K562 (cell line): ENCODE measurements at regions not wholly inside any gene's neighbourhood (a gene's known extent, or its start where the extent isn't known, plus 50 kb on each side); places are given as distances from the start of the nearest gene placed in this dataset.

Source experiments
- ATAC-seq: fragments of 200-7000 bp; cut with Tn5 transposase; 3 replicates; pipeline ENCODE4 v1.9.1; 2020; ENCODE audit warnings: moderate library complexity
- BruUV-seq: library from RNA; stranded (reverse); fragments of 400-500 nt; replicated peaks from 2 replicates; lab custom pipeline; 2021; lab: Mats Ljungman, UMichigan
- CTCF ChIA-PET: fragments of 300-600 bp; formaldehyde crosslinking; extraction: SDS; loops from one replicate; lab custom pipeline; 2021; ENCODE audit warnings: low intra/inter-chr PET ratio; lab: Yijun Ruan, JAX
- POLR2A ChIA-PET: fragments of 300-600, 350-650 bp; sonication (Branson Sonifier 250); formaldehyde crosslinking; extraction: SDS; loops from one replicate; lab custom pipeline; 2021; ENCODE audit warnings: antibody characterized with exemption, inconsistent platforms; lab: Yijun Ruan, JAX
- DNase-seq, 4 experiments: peaks; one replicate each; pipeline versions ENCODE4 v3.0.0 to v3.0.0-alpha.2; 2011 to 2018; ENCODE audit warnings: low spot score in 3 of 4, mixed read lengths in 3 of 4; ENCODE audit errors: extremely low read depth in 1 of 4
- FAIRE-seq: peaks from 2 replicates; lab custom pipeline; 2011; peaks lifted over from hg19 to GRCh38; lab: Jason Lieb, UNC
- H2AFZ ChIP-seq: 2 replicates; pipeline ENCODE4 v1.6.0; 2011; ENCODE audit warnings: low read depth, low read length, control low read depth, inconsistent platforms
- H3K27ac ChIP-seq: fragments of 200-600 bp; 3 replicates; pipeline ENCODE4 v1.8.0; 2011; ENCODE audit warnings: low read depth, mild to moderate bottlenecking, control low read depth, inconsistent platforms, low read length, moderate library complexity, mixed read lengths; ENCODE audit errors: extremely low read depth
- H3K27me3 ChIP-seq, 2 experiments: fragments of 300-600 bp in 1 of 2; 2 replicates in 1 of 2; 3 replicates in 1 of 2; pipeline versions ENCODE4 v1.6.0 to v1.8.0; 2011; ENCODE audit warnings: inconsistent platforms in 2 of 2, low read length in 2 of 2, mild to moderate bottlenecking in 1 of 2, mixed read lengths in 1 of 2, moderate library complexity in 1 of 2; ENCODE audit not compliant: control insufficient read depth in 2 of 2, insufficient read depth in 2 of 2
- H3K36me3 ChIP-seq: fragments of 300-600 bp; 3 replicates; pipeline ENCODE4 v1.8.0; 2011; ENCODE audit warnings: mild to moderate bottlenecking, low read length, inconsistent platforms; ENCODE audit not compliant: control insufficient read depth, insufficient read depth
- H3K4me1 ChIP-seq, 2 experiments: fragments of 200-600 bp in 1 of 2; replicated peaks in 1 of 2; 2 replicates in 1 of 2; 3 replicates in 1 of 2; pipeline versions ENCODE4 v1.5.1 to v1.8.0; 2011; ENCODE audit warnings: inconsistent platforms in 2 of 2, low read length in 2 of 2, mild to moderate bottlenecking in 1 of 2, mixed read lengths in 1 of 2, moderate library complexity in 1 of 2; ENCODE audit not compliant: control insufficient read depth in 2 of 2, insufficient read depth in 2 of 2
- H3K4me2 ChIP-seq: 2 replicates; pipeline ENCODE4 v1.6.1; 2011; ENCODE audit warnings: low read length, control low read depth, inconsistent platforms, mixed read lengths; ENCODE audit not compliant: insufficient read depth
- H3K4me3 ChIP-seq: fragments of 200-600 bp; sonication (generic), shearing (Covaris generic); 2 replicates; pipeline ENCODE4 v1.5.1; 2016; ENCODE audit warnings: control low read depth, inconsistent platforms
- H3K79me2 ChIP-seq: fragments of 200-600 bp; 3 replicates; pipeline ENCODE4 v1.8.0; 2011; ENCODE audit warnings: low read length, inconsistent platforms; ENCODE audit not compliant: control insufficient read depth, insufficient read depth
- H3K9ac ChIP-seq, 2 experiments: 2 replicates each; pipeline versions ENCODE4 v1.6.0 to v1.6.1; 2011; ENCODE audit warnings: low read depth in 2 of 2, low read length in 2 of 2, control low read depth in 1 of 2, inconsistent platforms in 1 of 2, mild to moderate bottlenecking in 1 of 2, mixed read lengths in 1 of 2; ENCODE audit not compliant: insufficient read depth in 1 of 2
- H3K9me1 ChIP-seq: one replicate; pipeline ENCODE4 v1.6.0; 2011; ENCODE audit warnings: inconsistent platforms, mild to moderate bottlenecking, low read length, moderate library complexity; ENCODE audit not compliant: control insufficient read depth, insufficient read depth
- H3K9me3 ChIP-seq: replicated peaks from 2 replicates; pipeline ENCODE4 v1.5.1; 2011; ENCODE audit warnings: low read depth, low read length, inconsistent platforms; ENCODE audit not compliant: control insufficient read depth, insufficient read depth
- H4K20me1 ChIP-seq: replicated peaks from 2 replicates; pipeline ENCODE4 v1.6.1; 2011; ENCODE audit warnings: low read length, inconsistent platforms, mixed read lengths; ENCODE audit not compliant: control insufficient read depth, insufficient read depth
- BDP1 ChIP-seq: IDR thresholded peaks from 3 replicates; pipeline ENCODE4 v1.6.1; 2011; ENCODE audit not compliant: insufficient read length, insufficient read depth
- FOXA3 ChIP-seq, 2 experiments: fragments of 450-650 bp in 1 of 2; sonication (generic) in 1 of 2; formaldehyde crosslinking; IDR thresholded peaks in 1 of 2; conservative IDR thresholded peaks in 1 of 2; 2 replicates each; pipeline versions ENCODE4 v1.4.0 to v1.8.0; 2020 to 2022; ENCODE audit warnings: mild to moderate bottlenecking in 2 of 2, missing genetic modification reagents in 1 of 2
- HSF4 ChIP-seq: fragments of 250-450 bp; sonication (Bioruptor Pico); IDR thresholded peaks from 2 replicates; pipeline ENCODE4 v2.1.2; 2022; ENCODE audit warnings: mild to moderate bottlenecking, moderate library complexity, borderline replicate concordance
- IRF2 ChIP-seq: sonication (generic); formaldehyde crosslinking; IDR thresholded peaks from 2 replicates; pipeline ENCODE4 v1.8.1; 2022; ENCODE audit warnings: mild to moderate bottlenecking, missing genetic modification reagents
- PRPF4 ChIP-seq: fragments of 200-400 bp; formaldehyde crosslinking; IDR thresholded peaks from one replicate; pipeline ENCODE4 v1.6.1; 2017; ENCODE audit warnings: low read length, low read depth, mild to moderate bottlenecking; ENCODE audit not compliant: insufficient read depth, poor library complexity, severe bottlenecking
- U2AF2 ChIP-seq: fragments of 200-400 bp; formaldehyde crosslinking; optimal IDR thresholded peaks from 2 replicates; pipeline ENCODE3; 2017; ENCODE audit warnings: low read depth, mild to moderate bottlenecking, low read length
- WGBS: fragments of 100-300 bp; shearing (Covaris generic); methylation state at CpG from one replicate; pipeline ENCODE4 v1.1.6; 2016; ENCODE audit warnings: low coverage, mixed read lengths; ENCODE audit not compliant: insufficient coverage; ENCODE audit errors: missing lambda C conversion rate; 5-methylcytosine and 5-hydroxymethylcytosine counted together
- in situ Hi-C: fragments of 300-500 bp; cut with MboI; formaldehyde crosslinking; loops from 4 replicates; pipeline ENCODE4 v1.15.0; 2018; ENCODE audit warnings: inconsistent platforms, mixed read lengths
- intact Hi-C: fragments of 100-400 bp; cut with micrococcal nuclease; formaldehyde crosslinking; loops from 2 replicates; pipeline ENCODE4 v1.14.2; 2022

DNA sequence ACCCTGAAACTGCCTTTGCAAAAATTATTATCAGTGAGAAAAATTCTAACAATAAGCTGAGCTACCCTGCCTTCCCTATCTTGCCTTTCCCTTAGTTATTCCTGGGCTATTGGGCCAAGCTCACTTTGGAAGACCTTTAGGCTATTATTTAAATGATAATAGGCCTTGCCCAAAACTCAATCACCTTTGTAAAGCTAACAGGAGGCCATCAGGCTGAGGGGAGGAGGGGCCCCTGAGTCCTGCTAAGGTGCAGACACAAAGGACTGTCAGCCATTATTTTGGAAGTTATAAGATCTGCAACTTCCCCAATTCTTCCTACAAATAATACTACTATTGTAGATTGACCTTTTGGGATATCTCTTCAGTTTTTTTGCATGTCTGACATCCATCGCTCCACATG, 278.8 kb upstream of the DIAPH2 start (continued):
- no peak for TF ChIP-seq IRF2 (CRISPR knock-in tag)
- no peak for TF ChIP-seq FOXA3 (CRISPR knock-in tag; conservative IDR thresholded peaks at IDR 0.05 in 1 of 2, IDR thresholded peaks at IDR 0.05 in 1 of 2)
- no peak for TF ChIP-seq BDP1

DNA sequence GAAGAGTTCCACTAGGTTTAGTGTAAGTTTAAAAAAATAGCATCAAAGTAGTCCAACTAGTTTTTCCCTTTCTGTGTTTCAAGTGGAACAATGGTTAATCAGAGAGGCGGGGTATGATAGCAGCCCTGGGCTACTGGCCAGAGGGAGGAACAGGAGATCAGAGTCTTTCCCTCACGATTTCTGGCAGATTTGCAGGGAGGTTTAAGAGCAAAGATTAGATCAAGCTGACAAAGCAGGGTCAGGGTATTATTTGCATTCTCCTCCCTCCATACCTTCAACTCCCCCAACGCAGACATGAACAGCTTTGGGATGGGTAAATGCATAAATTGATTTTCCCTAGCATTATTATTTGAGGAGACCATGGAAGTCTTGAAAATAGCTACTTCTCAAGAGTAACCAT, 277.6 kb upstream of the DIAPH2 start:
- ATAC-seq (no peak), DNase-seq (no peak), FAIRE-seq (no peak)
- Histone ChIP-seq H3K79me2 (no peaks in the 10 kb centered on the region), H3K9ac (no peak overlapping the region), H3K36me3 (no peaks in the 10 kb centered on the region), H3K9me3 (no peaks in the 10 kb centered on the region), H3K4me2 (no peak overlapping the region), H3K27me3 (no peaks in the 10 kb centered on the region), H3K4me1 (no peaks in the 10 kb centered on the region), H4K20me1 (no peaks in the 10 kb centered on the region), H2AFZ (no peak overlapping the region), H3K9me1 (no peaks in the 10 kb centered on the region), H3K27ac (no peak overlapping the region), H3K4me3 (no peak overlapping the region)
- 0% methylated on average over 3 of the region's 3 CpGs for WGBS
- no TSS peak for BruUV-seq
- intact Hi-C loops: no loop called here
- no peak for TF ChIP-seq HSF4 (CRISPR knock-in tag)
- TF ChIP-seq U2AF2: no peak
- no peak for TF ChIP-seq PRPF4
- in situ Hi-C loops: no loop called here
- POLR2A ChIA-PET: no interaction called here
- CTCF ChIA-PET: no interaction called here
